ENCODE measurements at regions not wholly inside any gene's neighbourhood (a gene's known extent, or its start where the extent isn't known, plus 50 kb on each side); places are given as distances from the start of the nearest gene placed in this dataset.

DNA sequence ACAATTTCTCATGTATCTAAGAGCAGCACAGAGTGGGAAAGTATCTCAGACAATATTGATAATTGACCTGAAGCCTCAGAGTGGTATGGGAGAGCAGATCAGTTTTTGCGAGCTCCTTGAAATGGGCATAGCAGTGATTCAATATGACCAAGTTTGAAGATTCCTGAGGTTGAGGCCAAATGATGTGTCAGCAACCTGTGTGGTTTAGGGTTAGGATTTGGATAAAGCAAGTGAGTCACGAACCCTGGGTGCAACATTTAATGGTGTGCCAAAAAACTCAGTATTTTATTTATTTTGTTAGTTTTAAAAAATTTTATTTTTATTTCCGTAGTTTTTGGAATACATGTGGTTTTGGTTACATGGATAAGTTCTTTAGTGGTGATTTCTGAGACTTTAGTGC lies 92.5 kb upstream of the C21orf91 start:
- no peak overlapping the region for H3K27ac ChIP-seq (ENCODE audit: low read depth, low read length)
- no peak for TF ChIP-seq CTCF (IDR thresholded peaks at IDR 0.05; ENCODE audit: extremely low read depth, low read depth, low read length)
- peaks cover 7% of the 10 kb centered on the region for H3K27me3 ChIP-seq (ENCODE audit: insufficient read depth, low read length)
- no peak overlapping the region for H3K4me2 ChIP-seq (ENCODE audit: insufficient read depth, low read length)
- no peak overlapping the region for H2AFZ ChIP-seq (ENCODE audit: low read length)
- H4K20me1 ChIP-seq (ENCODE audit: insufficient read depth, low read length) = no peaks in the 10 kb centered on the region
- H3K4me1 ChIP-seq (ENCODE audit: insufficient read depth, low read length) = no peaks in the 10 kb centered on the region
- H3K79me2 ChIP-seq (ENCODE audit: insufficient read depth, low read length) = no peaks in the 10 kb centered on the region
- no peaks in the 10 kb centered on the region for H3K9me3 ChIP-seq (ENCODE audit: low read depth, low read length)
- DNase-seq (ENCODE audit: insufficient read length, low spot score, missing footprints) = peak; percentile 70
- no peak overlapping the region for H3K4me3 ChIP-seq (ENCODE audit: insufficient read depth, low read length)
- H3K36me3 ChIP-seq (ENCODE audit: insufficient read depth, low read length) = no peaks in the 10 kb centered on the region

GRCh38 chr21:17903929-17904639 lies 84.9 kb upstream of the C21orf91 start:
- no peaks in the 10 kb centered on the region for H3K79me2 ChIP-seq (ENCODE audit: insufficient read depth, low read length)
- no peak overlapping the region for H3K27ac ChIP-seq (ENCODE audit: low read depth, low read length)
- peaks cover 2% of the 10 kb centered on the region for H3K27me3 ChIP-seq (ENCODE audit: insufficient read depth, low read length)
- no peak overlapping the region for H3K4me3 ChIP-seq (ENCODE audit: insufficient read depth, low read length)
- peaks cover 3% of the 10 kb centered on the region for H3K4me1 ChIP-seq (ENCODE audit: insufficient read depth, low read length)
- no peaks in the 10 kb centered on the region for H4K20me1 ChIP-seq (ENCODE audit: insufficient read depth, low read length)
- no peak overlapping the region for H3K4me2 ChIP-seq (ENCODE audit: insufficient read depth, low read length)
- no peak overlapping the region for H2AFZ ChIP-seq (ENCODE audit: low read length)
- TF ChIP-seq CTCF (IDR thresholded peaks at IDR 0.05; ENCODE audit: extremely low read depth, low read depth, low read length) = no peak
- peak; percentile 43 for DNase-seq (ENCODE audit: insufficient read length, low spot score, missing footprints)
- no peaks in the 10 kb centered on the region for H3K36me3 ChIP-seq (ENCODE audit: insufficient read depth, low read length)
- H3K9me3 ChIP-seq (ENCODE audit: low read depth, low read length) = no peaks in the 10 kb centered on the region

DNA sequence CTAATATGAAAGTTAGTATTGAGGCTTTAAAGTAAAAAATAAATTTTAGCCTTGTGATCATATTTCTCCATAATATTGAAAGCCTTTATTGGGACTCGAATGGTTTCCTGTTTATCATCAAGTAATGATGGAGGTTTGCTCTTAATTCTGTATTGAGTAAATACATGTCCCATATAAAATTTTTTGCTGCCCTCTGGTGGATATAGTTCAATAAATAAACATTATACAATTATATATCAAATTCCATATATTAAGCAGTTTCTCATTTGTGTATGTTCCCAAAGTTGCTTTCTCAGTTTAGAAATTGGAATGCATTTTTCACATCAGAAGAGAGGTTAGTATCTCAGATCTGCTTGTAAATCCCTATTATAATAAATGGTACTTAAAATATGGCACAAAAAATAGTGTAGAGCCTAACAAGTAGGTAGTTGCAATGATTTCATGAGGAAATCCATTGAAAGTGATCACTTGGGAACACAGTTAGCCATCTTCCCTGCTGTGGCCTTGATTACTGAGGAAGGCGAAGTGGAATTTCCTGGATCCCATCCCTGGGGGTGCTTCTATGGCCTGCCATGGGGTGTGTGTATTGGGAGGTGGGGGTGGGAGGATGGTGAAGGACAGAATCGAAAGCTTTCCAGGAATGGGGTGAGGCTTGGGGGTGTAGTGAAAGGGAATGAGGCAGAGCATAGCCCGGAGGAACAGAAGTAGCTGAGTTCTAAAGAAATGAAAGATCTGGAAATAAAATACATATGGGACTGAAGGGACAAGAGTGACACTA lies 84.1 kb upstream of the C21orf91 start:
- Histone ChIP-seq H3K27ac (ENCODE audit: low read depth, low read length) (no peak overlapping the region), H3K27me3 (ENCODE audit: insufficient read depth, low read length) (peaks cover 2% of the 10 kb centered on the region), H2AFZ (ENCODE audit: low read length) (no peak overlapping the region), H3K4me2 (ENCODE audit: insufficient read depth, low read length) (no peak overlapping the region), H4K20me1 (ENCODE audit: insufficient read depth, low read length) (no peaks in the 10 kb centered on the region), H3K79me2 (ENCODE audit: insufficient read depth, low read length) (no peaks in the 10 kb centered on the region), H3K4me3 (ENCODE audit: insufficient read depth, low read length) (no peak overlapping the region), H3K9me3 (ENCODE audit: low read depth, low read length) (no peaks in the 10 kb centered on the region), H3K4me1 (ENCODE audit: insufficient read depth, low read length) (peaks cover 3% of the 10 kb centered on the region), H3K36me3 (ENCODE audit: insufficient read depth, low read length) (no peaks in the 10 kb centered on the region)
- peak; percentile 20 for TF ChIP-seq CTCF (IDR thresholded peaks at IDR 0.05; ENCODE audit: extremely low read depth, low read depth, low read length)
- no peak for DNase-seq (ENCODE audit: insufficient read length, low spot score, missing footprints)

GRCh38 chr21:17901458-17902079 lies 82.4 kb upstream of the C21orf91 start:
- Histone ChIP-seq H2AFZ (ENCODE audit: low read length) (peak overlapping the region; percentile 50), H4K20me1 (ENCODE audit: insufficient read depth, low read length) (no peaks in the 10 kb centered on the region), H3K4me2 (ENCODE audit: insufficient read depth, low read length) (no peak overlapping the region), H3K9me3 (ENCODE audit: low read depth, low read length) (no peaks in the 10 kb centered on the region), H3K4me1 (ENCODE audit: insufficient read depth, low read length) (peaks cover 3% of the 10 kb centered on the region), H3K27ac (ENCODE audit: low read depth, low read length) (no peak overlapping the region), H3K4me3 (ENCODE audit: insufficient read depth, low read length) (no peak overlapping the region), H3K27me3 (ENCODE audit: insufficient read depth, low read length) (peaks cover 2% of the 10 kb centered on the region), H3K36me3 (ENCODE audit: insufficient read depth, low read length) (no peaks in the 10 kb centered on the region), H3K79me2 (ENCODE audit: insufficient read depth, low read length) (no peaks in the 10 kb centered on the region)
- DNase-seq (ENCODE audit: insufficient read length, low spot score, missing footprints) = no peak
- TF ChIP-seq CTCF (IDR thresholded peaks at IDR 0.05; ENCODE audit: extremely low read depth, low read depth, low read length) = no peak
